GM04503 (cell line): ENCODE measurements at regions not wholly inside any gene's neighbourhood (a gene's known extent, or its start where the extent isn't known, plus 50 kb on each side); places are given as distances from the start of the nearest gene placed in this dataset.

Experiments
- DNase-seq: peaks from one replicate; pipeline ENCODE4 v3.0.0-alpha.2; 2012; ENCODE audit warnings: low read depth

DNA sequence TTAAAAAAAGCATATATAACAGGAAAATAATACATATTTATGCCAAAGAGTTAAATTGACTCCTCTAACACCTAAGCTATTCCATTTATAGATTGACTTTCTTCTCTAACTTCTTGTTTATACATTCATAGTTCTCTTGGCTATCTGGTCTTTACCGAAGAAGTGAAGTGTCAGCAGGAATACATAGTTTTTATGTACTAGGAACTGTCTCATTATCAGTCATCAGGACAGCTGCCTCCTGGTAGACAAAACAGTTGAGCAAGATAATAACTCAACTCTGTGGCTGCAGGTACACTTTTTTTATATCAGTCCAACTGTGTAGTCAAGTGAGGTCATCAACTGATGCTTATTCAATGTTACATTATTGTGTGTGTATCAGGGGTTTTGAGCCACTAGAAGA is 1436.0 kb upstream of the NUDT12 start:
- no peak for DNase-seq

DNA sequence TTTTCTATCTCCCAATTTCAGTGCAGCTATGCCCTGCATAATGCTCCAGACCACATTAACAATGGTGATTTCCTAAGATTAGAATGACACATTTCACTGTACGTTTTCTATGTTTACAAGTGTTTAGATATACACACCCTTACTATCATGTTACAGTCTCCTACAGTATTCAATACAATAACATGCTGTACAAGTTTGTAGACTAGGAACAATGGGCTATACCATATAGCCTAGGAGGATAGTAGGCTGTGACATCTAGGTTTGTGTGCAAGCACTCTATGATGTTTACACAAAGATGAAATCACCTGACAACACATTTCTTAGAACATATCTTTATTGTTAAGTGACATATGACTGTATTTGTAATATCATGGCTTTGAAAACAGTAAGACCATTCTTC is 1435.6 kb upstream of the NUDT12 start:
- DNase-seq, result no peak

- DNase-seq, result no peak
Measured at GRCh38 chr5:104987074-104987473, 1424.5 kb upstream of the NUDT12 start.

GRCh38 chr5:104977529-104977928 is 1414.9 kb upstream of the NUDT12 start:
- DNase-seq, result no peak

DNA sequence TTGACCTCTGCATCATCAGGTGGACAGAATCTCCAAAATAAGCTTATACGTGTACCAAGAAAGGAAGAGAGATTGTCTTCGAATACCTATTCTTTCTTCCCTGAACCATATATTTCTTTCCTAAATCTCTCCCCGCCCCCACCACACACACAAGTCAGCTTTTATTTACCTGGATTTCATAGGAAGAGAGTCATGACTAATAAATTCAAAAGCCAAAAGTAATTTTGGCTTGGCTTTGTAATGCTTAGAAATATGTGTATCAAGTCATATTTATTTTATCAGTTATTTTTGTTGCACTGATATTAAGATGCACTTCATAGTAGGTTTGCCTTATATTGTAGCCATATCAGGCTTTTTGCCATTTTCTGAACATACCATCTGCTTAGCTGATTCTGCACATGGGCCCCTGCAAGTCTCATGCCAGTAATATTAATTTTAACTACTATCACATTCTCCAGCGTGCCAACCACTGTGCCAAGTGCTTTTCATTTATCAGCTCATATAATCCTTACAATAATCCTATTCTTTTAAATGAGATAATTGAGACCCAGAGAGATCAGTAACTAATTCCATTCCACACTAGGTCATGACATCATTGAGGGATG is 1405.3 kb upstream of the NUDT12 start:
- DNase-seq, result no peak

DNA sequence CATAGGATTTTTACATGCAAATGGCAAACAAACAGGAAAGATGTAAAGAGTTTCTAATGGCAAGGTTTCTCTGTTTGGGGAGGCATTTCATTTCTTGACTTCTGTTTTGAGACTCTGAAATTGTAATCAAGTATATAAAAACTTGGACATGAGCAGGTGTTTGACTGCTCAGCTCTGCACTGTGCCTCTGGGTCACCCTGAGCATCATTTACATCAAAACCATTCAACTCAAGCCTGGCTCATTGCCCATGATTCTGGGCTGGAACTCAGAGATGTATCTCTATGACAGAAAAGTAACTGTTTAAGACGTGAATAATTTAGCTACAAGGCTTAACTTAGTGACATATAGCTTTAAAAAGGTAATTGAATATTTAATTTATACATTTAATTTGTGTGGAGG is 1402.4 kb upstream of the NUDT12 start:
- no peak for DNase-seq

DNA sequence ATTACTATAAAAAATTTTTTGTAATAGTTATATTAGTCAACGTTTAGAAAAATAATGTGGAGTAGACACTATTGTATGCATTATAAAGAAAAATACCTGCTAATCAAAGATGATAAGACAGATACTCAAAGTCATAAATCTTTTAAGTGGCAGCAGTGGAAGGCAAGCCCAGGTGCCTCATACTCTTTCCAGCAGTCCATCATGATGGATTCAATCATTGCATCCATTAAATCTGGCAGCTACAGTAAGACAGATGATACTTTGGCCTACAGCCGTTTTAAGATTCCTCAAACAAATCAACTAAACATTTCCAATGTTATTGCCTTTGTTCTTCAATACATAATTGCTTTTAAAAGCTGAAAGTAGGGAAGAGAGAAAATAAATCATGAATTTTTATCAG is 1392.9 kb upstream of the NUDT12 start:
- DNase-seq, result no peak

GRCh38 chr5:104952876-104953275 is 1390.3 kb upstream of the NUDT12 start:
- DNase-seq, result no peak

DNA sequence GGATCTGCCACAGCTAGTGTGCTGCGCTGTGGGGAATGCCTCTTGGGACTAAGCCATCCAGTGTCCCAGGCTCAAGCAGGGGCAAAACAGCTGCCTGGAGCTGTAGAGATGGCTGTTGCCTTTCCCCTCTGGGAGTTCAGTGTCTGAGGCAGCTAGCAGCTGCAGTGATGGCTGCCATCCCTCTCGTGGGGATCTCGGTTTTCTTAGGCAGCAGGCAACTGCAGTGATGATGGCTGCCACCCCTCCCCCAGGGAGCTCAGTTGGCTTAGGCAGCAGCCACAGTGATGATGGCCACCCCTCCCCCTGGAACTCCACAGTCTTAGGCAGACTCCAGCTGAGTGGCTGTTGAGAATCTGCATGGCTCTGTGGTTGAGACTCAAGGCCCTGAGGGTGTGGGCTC is 1389.2 kb upstream of the NUDT12 start:
- no peak for DNase-seq

DNA sequence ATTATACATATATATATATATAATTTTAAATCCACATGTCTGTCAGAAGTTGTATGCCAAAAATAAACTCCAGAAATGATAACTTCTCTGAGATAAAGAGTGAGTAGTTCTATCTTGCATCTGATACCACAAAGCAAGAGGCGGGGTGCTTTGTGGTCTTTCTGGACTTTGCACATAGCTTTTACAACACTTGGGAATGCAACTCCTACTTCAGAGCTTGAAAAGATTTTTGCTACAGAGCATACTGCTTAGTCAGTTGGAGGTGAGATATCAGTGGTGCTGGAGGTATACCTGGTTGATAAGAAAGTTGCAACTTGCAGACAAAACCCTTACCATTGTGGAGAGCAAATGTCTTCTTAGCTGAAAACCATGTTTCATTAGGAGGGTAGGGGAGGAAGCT is 1384.5 kb upstream of the NUDT12 start:
- DNase-seq, result no peak

GRCh38 chr5:104942735-104943134 is 1380.1 kb upstream of the NUDT12 start:
- no peak for DNase-seq

DNA sequence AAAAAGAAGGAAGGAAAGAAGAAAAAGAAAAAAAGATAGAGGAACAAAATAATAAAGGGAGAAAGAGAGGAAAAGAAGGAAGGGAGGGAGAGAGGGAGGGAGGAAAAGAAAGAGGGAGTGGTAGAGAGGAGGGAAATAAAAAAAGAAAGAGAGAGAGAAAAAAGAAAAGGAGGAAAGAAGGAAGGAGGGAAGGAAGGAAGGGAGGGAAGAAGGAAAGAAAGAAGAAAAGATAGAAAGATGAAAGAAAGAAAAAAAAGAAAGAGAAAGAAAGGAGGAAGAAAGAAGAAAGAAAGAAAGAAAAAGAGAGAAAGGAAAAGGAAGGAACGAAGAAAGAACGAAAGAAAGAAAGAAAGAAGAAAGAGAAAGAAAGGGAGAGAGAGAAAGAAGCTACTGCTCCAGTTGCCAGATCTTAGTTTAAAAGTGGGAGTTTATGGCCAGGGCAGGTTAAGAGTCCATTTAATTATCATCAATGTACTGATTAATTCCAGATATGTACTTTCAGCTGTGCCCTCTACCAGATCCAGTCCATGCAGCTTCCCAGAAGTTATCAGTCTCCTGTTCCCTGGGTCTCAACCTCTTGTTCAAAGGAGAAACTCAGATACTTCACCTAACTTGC is 1378.5 kb upstream of the NUDT12 start:
- DNase-seq, result no peak

- DNase-seq, result no peak
Measured at GRCh38 chr5:104937598-104937997, 1375.0 kb upstream of the NUDT12 start.

DNA sequence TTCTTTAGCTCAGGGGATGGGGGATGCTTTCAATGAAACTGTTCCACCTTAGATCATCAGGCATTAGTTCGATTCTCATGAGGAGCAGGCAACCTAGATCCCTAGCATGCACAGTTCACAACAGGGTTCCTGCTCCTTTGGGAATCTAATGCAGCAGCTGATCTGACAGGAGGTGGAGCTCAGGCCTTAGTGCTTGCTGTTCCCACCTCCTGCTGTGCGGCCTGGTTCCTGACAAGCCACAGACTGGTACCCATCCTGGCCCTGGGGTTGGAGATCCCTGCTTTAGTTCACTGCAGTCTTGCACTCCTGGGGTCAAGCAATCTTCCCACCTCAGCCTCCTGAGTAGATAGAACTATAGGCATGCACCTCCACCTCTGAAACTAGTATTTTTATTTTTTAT is 1369.8 kb upstream of the NUDT12 start:
- no peak for DNase-seq

- DNase-seq, result no peak
Measured at GRCh38 chr5:104928906-104929520, 1366.4 kb upstream of the NUDT12 start.

GRCh38 chr5:104915226-104915625 is 1352.6 kb upstream of the NUDT12 start:
- DNase-seq, result no peak

GRCh38 chr5:104914536-104915070 is 1352.0 kb upstream of the NUDT12 start:
- no peak for DNase-seq

- DNase-seq, result no peak
Measured at GRCh38 chr5:104913841-104914281, 1351.3 kb upstream of the NUDT12 start.

- no peak for DNase-seq
Measured at GRCh38 chr5:104909803-104910202, 1347.2 kb upstream of the NUDT12 start.

- no peak for DNase-seq
Measured at GRCh38 chr5:104904561-104904960, 1342.0 kb upstream of the NUDT12 start.

DNA sequence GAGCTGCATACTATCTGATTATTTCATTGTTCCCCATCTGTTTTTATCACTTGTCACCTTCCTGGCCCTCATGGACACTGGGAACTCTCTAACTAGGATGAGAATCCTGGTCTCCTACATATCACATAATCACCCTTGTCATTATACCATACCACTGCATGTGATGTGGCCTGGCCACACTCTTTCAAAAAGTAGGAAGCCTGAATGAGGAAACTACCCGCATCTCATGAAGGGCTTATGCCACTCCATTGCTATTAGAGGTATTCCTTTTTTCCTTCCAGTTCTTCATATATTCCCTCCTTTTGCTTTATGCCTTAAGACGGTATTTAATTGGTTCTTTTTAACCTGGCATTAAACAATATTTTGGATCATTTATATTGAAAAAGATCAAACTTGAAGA is 1341.4 kb upstream of the NUDT12 start:
- no peak for DNase-seq

DNA sequence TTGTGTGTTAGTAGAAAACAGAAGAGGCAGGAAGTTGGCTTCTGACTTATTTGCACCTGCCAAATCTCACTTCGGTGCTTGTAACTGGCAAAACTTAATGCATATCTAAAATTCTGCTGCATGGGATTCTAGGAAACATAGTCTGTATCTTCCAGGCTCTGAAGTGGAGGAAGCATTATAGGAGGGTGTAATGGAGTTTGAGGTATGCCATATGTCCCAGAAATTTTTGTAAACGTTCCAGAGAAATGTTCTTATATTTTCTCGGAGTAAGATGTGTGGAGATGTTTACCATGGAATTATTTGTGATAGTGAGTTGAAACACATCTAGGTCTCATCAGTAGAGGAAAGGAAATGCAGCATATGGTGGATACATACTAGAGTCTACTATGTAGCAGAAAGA is 1329.0 kb upstream of the NUDT12 start:
- DNase-seq, result no peak

- no peak for DNase-seq
Measured at GRCh38 chr5:104890767-104891166, 1328.2 kb upstream of the NUDT12 start.

GRCh38 chr5:104859437-104859836 is 1296.8 kb upstream of the NUDT12 start:
- DNase-seq, result no peak
